ENCODE measurements at regions not wholly inside any gene's neighbourhood (a gene's known extent, or its start where the extent isn't known, plus 50 kb on each side); places are given as distances from the start of the nearest gene placed in this dataset.

DNA sequence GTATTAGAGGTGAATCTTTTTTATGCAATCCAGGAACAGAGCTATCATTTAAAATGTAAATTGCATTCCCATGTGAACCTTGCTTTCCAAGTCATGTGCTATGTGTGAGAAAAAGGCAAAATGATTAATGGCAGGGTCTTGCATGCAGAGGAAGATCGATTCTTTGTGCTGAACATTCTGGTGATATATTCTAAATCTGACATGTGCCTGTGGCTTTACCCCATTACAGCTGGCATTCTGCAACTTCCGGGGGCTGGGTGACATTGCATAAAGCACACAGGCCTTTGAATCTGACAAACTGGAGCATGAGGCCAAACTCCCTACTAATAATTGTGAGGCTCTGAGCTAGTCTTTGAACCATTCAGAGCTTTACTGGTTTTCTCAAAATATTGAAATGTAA, 1449.7 kb downstream of the CDH8 start:
- TF ChIP-seq EP300 (IDR thresholded peaks at IDR 0.05; ENCODE audit: borderline replicate concordance in 1 of 2, control insufficient read depth in 1 of 2, low read depth in 2 of 2, low read length in 2 of 2) (no peak), SP1 (IDR thresholded peaks at IDR 0.05; ENCODE audit: low read depth, low read length) (no peak), POLR2AphosphoS5 (IDR thresholded peaks at IDR 0.05; ENCODE audit: low read length) (no peak)
